ENCODE measurements at regions not wholly inside any gene's neighbourhood (a gene's known extent, or its start where the extent isn't known, plus 50 kb on each side); places are given as distances from the start of the nearest gene placed in this dataset.

DNA sequence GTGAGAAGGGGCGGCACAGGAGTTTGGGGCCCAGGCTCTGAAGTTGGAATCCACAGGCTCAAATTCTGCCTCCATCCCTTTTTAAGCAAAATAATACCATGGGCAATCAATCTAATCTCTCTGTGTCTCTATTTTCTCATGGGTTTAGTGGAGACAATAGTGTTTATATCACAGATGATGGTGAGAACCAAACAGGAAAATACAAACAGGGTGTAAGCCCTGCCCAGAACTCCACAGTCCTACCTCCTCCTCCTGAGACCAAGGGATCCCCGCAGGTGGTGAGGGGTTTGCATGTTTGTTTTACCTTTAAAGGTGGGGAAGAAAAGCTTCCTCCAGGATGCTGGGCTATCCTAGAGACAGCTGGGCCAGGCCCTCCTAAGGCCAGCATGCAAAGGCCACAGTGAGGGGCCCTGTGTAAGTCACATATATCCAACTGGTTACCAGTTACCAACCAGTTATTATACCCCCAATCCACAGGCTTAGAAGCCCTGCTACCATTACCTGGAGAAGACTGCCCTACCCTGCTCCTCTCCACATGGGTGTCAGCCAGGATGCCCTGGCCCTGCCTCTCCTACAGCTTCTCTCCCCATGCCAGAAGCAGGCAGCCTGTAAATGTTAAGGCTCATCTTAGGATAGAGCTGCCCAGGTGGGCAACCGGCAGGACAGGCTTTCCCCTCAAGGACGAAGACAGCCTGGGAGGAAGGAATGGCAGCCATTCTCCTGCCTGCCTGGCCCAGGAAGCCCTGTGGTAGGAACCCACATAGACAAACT, 658.4 kb downstream of the UQCRFS1 start:
- TF ChIP-seq CTCF (conservative IDR thresholded peaks at IDR 0.05): no peak
- Histone ChIP-seq H3K4ac (ENCODE audit: low read depth, low read length) (no peak overlapping the region), H3K27me3 (ENCODE audit: insufficient read depth, low read length) (no peaks in the 10 kb centered on the region), H4K8ac (replicated peaks; ENCODE audit: insufficient read length, low read depth, low read length) (no peak overlapping the region), H4K91ac (ENCODE audit: insufficient read length, low read depth, low read length) (no peak overlapping the region), H3K56ac (ENCODE audit: insufficient read length, low read depth, low read length) (no peak overlapping the region), H2BK120ac (ENCODE audit: low read depth, low read length, poor library complexity, severe bottlenecking) (no peak overlapping the region), H2BK5ac (ENCODE audit: insufficient read length, low read length) (no peak overlapping the region), H3K79me2 (ENCODE audit: insufficient read depth, low read length) (no peaks in the 10 kb centered on the region), H3K27ac (ENCODE audit: insufficient read length, low read depth, low read length) (no peak overlapping the region), H3K79me1 (ENCODE audit: insufficient read depth, low read depth, low read length, poor library complexity, severe bottlenecking) (no peaks in the 10 kb centered on the region), H2AK5ac (ENCODE audit: insufficient read length, low read length) (no peak overlapping the region), H4K5ac (ENCODE audit: insufficient read length, low read depth, low read length) (no peak overlapping the region), H3K23me2 (ENCODE audit: insufficient read length, low read depth, low read length, poor library complexity, severe bottlenecking) (no peaks in the 10 kb centered on the region), H4K20me1 (ENCODE audit: control insufficient read depth, insufficient read depth, insufficient read length) (no peaks in the 10 kb centered on the region), H3K9ac (ENCODE audit: extremely low read depth, insufficient read length, low read length) (no peak overlapping the region), H2BK15ac (ENCODE audit: low read depth, low read length) (no peak overlapping the region), H3K18ac (ENCODE audit: insufficient read length, low read depth, low read length) (no peak overlapping the region), H3K4me2 (ENCODE audit: insufficient read depth, insufficient read length, low read length) (no peak overlapping the region), H3K9me3 (ENCODE audit: control insufficient read depth, low read depth, low read length) (no peaks in the 10 kb centered on the region), H3K4me1 (ENCODE audit: insufficient read depth, low read length) (no peaks in the 10 kb centered on the region), H3T11ph (ENCODE audit: low read length) (no peak overlapping the region), H3K23ac (ENCODE audit: insufficient read length, low read depth, low read length) (no peak overlapping the region), H2BK12ac (ENCODE audit: insufficient read length, low read depth, low read length) (no peak overlapping the region), H2AFZ (ENCODE audit: low read length) (no peak overlapping the region), H2BK20ac (ENCODE audit: low read depth, low read length, poor library complexity, severe bottlenecking) (no peak overlapping the region), H3K14ac (ENCODE audit: insufficient read depth, low read length) (no peak overlapping the region)
- H3K4me1 Mint-ChIP-seq: peaks cover 2% of the 10 kb centered on the region in 2 experiments; a peak in 2 of 4 replicates
- WGBS (ENCODE audit: extremely low coverage, insufficient read length, low lambda C conversion rate): no CpG with 5 or more reads among the region's 4 CpGs
- H3K27ac Mint-ChIP-seq: no peak overlapping the region
- no peaks in the 10 kb centered on the region; a peak in 1 of 5 replicates for H3K9me3 Mint-ChIP-seq
- H3K36me3 Mint-ChIP-seq (ENCODE audit: insufficient read depth in 1 of 3, low read depth in 3 of 3): no peaks in the 10 kb centered on the region
- DNase-seq: peak; percentile 15
- H3K27me3 Mint-ChIP-seq (ENCODE audit: low read depth): no peaks in the 10 kb centered on the region; the same call in 1 of the 2 replicates
- no peak overlapping the region for H3K4me3 Mint-ChIP-seq
